B cell (primary cell): ENCODE measurements at regions not wholly inside any gene's neighbourhood (a gene's known extent, or its start where the extent isn't known, plus 50 kb on each side); places are given as distances from the start of the nearest gene placed in this dataset.

Experiments used
- ATAC-seq: fragments of 200-7000 bp; cut with Tn5 transposase; one replicate; pipeline ENCODE4 v1.10.0; 2021; ENCODE audit warnings: low read depth, mild to moderate bottlenecking, moderate number of reproducible peaks, moderate library complexity
- CTCF ChIA-PET: fragments of 350-600 bp; sonication (Branson Sonifier 250); formaldehyde crosslinking; loops from one replicate; lab custom pipeline; 2021; ENCODE audit warnings: antibody characterized with exemption, inconsistent platforms; lab: Charles Lee
- POLR2A ChIA-PET: fragments of 350-600 bp; sonication (Branson Sonifier 250); formaldehyde crosslinking; loops from one replicate; lab custom pipeline; 2021; ENCODE audit warnings: antibody characterized with exemption; lab: Charles Lee
- DNase-seq: peaks from one replicate; pipeline ENCODE4 v3.0.0; 2013
- H2AFZ ChIP-seq: 2 replicates; pipeline ENCODE4 v1.6.1; 2012; ENCODE audit warnings: mild to moderate bottlenecking, low read depth, low read length; ENCODE audit not compliant: insufficient read depth, poor library complexity, severe bottlenecking
- H3K27ac ChIP-seq, 2 donors: 1 replicate in 1 of 2; 2 replicates in 1 of 2; pipeline ENCODE4 v1.5.1; 2012 to 2013; ENCODE audit warnings: low read length in 2 of 2, mild to moderate bottlenecking in 2 of 2, moderate library complexity in 1 of 2
- H3K27me3 ChIP-seq, 4 experiments: fragments of 200-600 bp in 1 of 4; sonication (generic) in 1 of 4; replicated peaks in 1 of 4; 1 replicate in 2 of 4; 2 replicates in 2 of 4; pipeline versions ENCODE4 v1.6.1 to v1.7.0; 2013 to 2016; ENCODE audit warnings: low read length in 3 of 4, mild to moderate bottlenecking in 2 of 4, mixed read lengths in 1 of 4, moderate library complexity in 1 of 4; ENCODE audit not compliant: insufficient read depth in 4 of 4, control insufficient read depth in 3 of 4; ENCODE audit errors: control extremely low read depth in 1 of 4
- H3K36me3 ChIP-seq, 2 experiments: replicated peaks in 1 of 2; 1 replicate in 1 of 2; 2 replicates in 1 of 2; pipeline versions ENCODE4 v1.6.1 to v1.7.1; 2013; ENCODE audit warnings: low read length in 1 of 2; ENCODE audit not compliant: insufficient read depth in 2 of 2, control insufficient read depth in 1 of 2; ENCODE audit errors: control extremely low read depth in 1 of 2, extremely low read depth in 1 of 2
- H3K4me1 ChIP-seq, 2 donors: fragments of 200-600 bp in 1 of 2; sonication (generic) in 1 of 2; 1 replicate in 1 of 2; 2 replicates in 1 of 2; pipeline versions ENCODE4 v1.5.1 to v1.6.1; 2013 to 2017; ENCODE audit warnings: low read length in 2 of 2; ENCODE audit not compliant: control insufficient read depth in 2 of 2, insufficient read depth in 2 of 2
- H3K4me2 ChIP-seq: replicated peaks from 2 replicates; pipeline ENCODE3; 2012; ENCODE audit warnings: mild to moderate bottlenecking, low read depth, low read length; ENCODE audit not compliant: poor library complexity, severe bottlenecking
- H3K4me3 ChIP-seq, 5 experiments: fragments of 200-600 bp in 1 of 5; sonication (generic) in 1 of 5; 1 replicate in 3 of 5; 2 replicates in 2 of 5; pipeline versions ENCODE4 v1.5.1 to v1.7.0; 2011 to 2016; ENCODE audit warnings: low read length in 4 of 5, mild to moderate bottlenecking in 4 of 5, low read depth in 2 of 5, control low read depth in 1 of 5, moderate library complexity in 1 of 5; ENCODE audit not compliant: insufficient read depth in 1 of 5; ENCODE audit errors: control extremely low read depth in 1 of 5, extremely low read depth in 1 of 5
- H3K79me2 ChIP-seq: fragments of 200-600 bp; sonication (generic); one replicate; pipeline ENCODE4 v1.6.0; 2016; ENCODE audit warnings: low read length; ENCODE audit not compliant: control insufficient read depth, insufficient read depth
- H3K9ac ChIP-seq: fragments of 200-600 bp; sonication (generic); 2 replicates; pipeline ENCODE4 v1.6.1; 2017; ENCODE audit warnings: mild to moderate bottlenecking, low read length, moderate library complexity
- H3K9me3 ChIP-seq, 3 donors: one replicate each; pipeline versions ENCODE4 v1.6.1 to v1.7.1; 2013; ENCODE audit warnings: low read length in 2 of 3; ENCODE audit not compliant: control insufficient read depth in 2 of 3, insufficient read depth in 1 of 3; ENCODE audit errors: control extremely low read depth in 1 of 3
- H4K20me1 ChIP-seq: 2 replicates; pipeline ENCODE4 v1.6.0; 2012; ENCODE audit warnings: mild to moderate bottlenecking, low read length; ENCODE audit not compliant: insufficient read depth, control insufficient read depth, poor library complexity, severe bottlenecking
- H3K27ac Mint-ChIP-seq: one replicate; pipeline ENCODE4 v1.8.0; 2021; ENCODE audit warnings: mixed read lengths
- H3K27me3 Mint-ChIP-seq: one replicate; pipeline ENCODE4 v1.8.0; 2021; ENCODE audit warnings: mixed read lengths
- H3K4me1 Mint-ChIP-seq: one replicate; pipeline ENCODE4 v1.8.0; 2021; ENCODE audit warnings: mixed read lengths
- H3K4me3 Mint-ChIP-seq: one replicate; pipeline ENCODE4 v1.8.0; 2021; ENCODE audit warnings: mixed read lengths
- H3K9me3 Mint-ChIP-seq: one replicate; pipeline ENCODE4 v1.8.0; 2022; ENCODE audit warnings: mixed read lengths; ENCODE audit not compliant: insufficient read depth
- CTCF ChIP-seq: fragments of 200-600 bp; IDR thresholded peaks from one replicate; pipeline ENCODE4 v1.8.0; 2022; ENCODE audit warnings: antibody characterized with exemption, mild to moderate bottlenecking
- EZH2 ChIP-seq: IDR thresholded peaks from 2 replicates; pipeline ENCODE4 v1.6.1; 2012; ENCODE audit warnings: borderline replicate concordance, low read depth, mild to moderate bottlenecking, moderate library complexity, low read length; ENCODE audit not compliant: insufficient read depth, poor library complexity, severe bottlenecking
- WGBS: methylation state at CpG from one replicate; pipeline ENCODE4 v1.1.5; 2013; ENCODE audit warnings: missing lambda C conversion rate; ENCODE audit not compliant: insufficient coverage; 5-methylcytosine and 5-hydroxymethylcytosine counted together
- intact Hi-C: fragments of 100-400 bp; cut with micrococcal nuclease; formaldehyde crosslinking; loops from one replicate; pipeline ENCODE4 v1.10.0; 2022

GRCh38 chr6:156260815-156261214, 516.4 kb upstream of the ARID1B start:
- TF ChIP-seq CTCF (no peak), EZH2 (no peak)
- no peaks in the 10 kb centered on the region for H3K9me3 ChIP-seq
- ATAC-seq = no peak
- H3K4me2 ChIP-seq = no peak overlapping the region
- H3K27me3 Mint-ChIP-seq = no peaks in the 10 kb centered on the region
- CTCF ChIA-PET = no interaction called here
- no peak overlapping the region for H3K4me3 ChIP-seq
- no peak overlapping the region for H3K27ac Mint-ChIP-seq
- DNase-seq = no peak
- no peaks in the 10 kb centered on the region for H3K27me3 ChIP-seq
- H3K9me3 Mint-ChIP-seq = no peaks in the 10 kb centered on the region
- H3K9ac ChIP-seq = no peak overlapping the region
- POLR2A ChIA-PET = no interaction called here
- 86% methylated on average over 1 of the region's 3 CpGs for WGBS
- peaks cover 5% of the 10 kb centered on the region for H3K4me1 Mint-ChIP-seq
- no peak overlapping the region for H2AFZ ChIP-seq
- H3K4me1 ChIP-seq = no peaks in the 10 kb centered on the region
- intact Hi-C loops = no loop called here
- H3K27ac ChIP-seq = no peak overlapping the region
- H3K79me2 ChIP-seq = no peaks in the 10 kb centered on the region
- no peaks in the 10 kb centered on the region for H3K36me3 ChIP-seq
- no peak overlapping the region for H3K4me3 Mint-ChIP-seq
- no peaks in the 10 kb centered on the region for H4K20me1 ChIP-seq

- Histone ChIP-seq H3K4me2 (no peak overlapping the region), H3K4me3 (no peak overlapping the region), H4K20me1 (no peaks in the 10 kb centered on the region), H2AFZ (no peak overlapping the region), H3K4me1 (no peaks in the 10 kb centered on the region), H3K27me3 (no peaks in the 10 kb centered on the region), H3K36me3 (no peaks in the 10 kb centered on the region), H3K9me3 (no peaks in the 10 kb centered on the region), H3K79me2 (no peaks in the 10 kb centered on the region), H3K9ac (no peak overlapping the region), H3K27ac (no peak overlapping the region)
- H3K4me1 Mint-ChIP-seq = peaks cover 5% of the 10 kb centered on the region
- no peak for TF ChIP-seq CTCF
- TF ChIP-seq EZH2 = no peak
- H3K4me3 Mint-ChIP-seq = no peak overlapping the region
- 100% methylated on average over 1 of the region's 3 CpGs for WGBS
- DNase-seq = no peak
- no peak overlapping the region for H3K27ac Mint-ChIP-seq
- H3K9me3 Mint-ChIP-seq = no peaks in the 10 kb centered on the region
- no peaks in the 10 kb centered on the region for H3K27me3 Mint-ChIP-seq
- no peak for ATAC-seq
- CTCF ChIA-PET = no interaction called here
- intact Hi-C loops = no loop called here
- POLR2A ChIA-PET = no interaction called here
Observed at GRCh38 chr6:156258981-156259380, 518.2 kb upstream of the ARID1B start.
